Fibroblast of peridontal ligament (primary cell): ENCODE measurements at regions not wholly inside any gene's neighbourhood (a gene's known extent, or its start where the extent isn't known, plus 50 kb on each side); places are given as distances from the start of the nearest gene placed in this dataset.
"Not testable (repeated sequence)": the region's sequence is repeated elsewhere in the genome, so short reads cannot be mapped to it uniquely, and the experiment has no call there.

Experiments used
- DNase-seq: peaks from one replicate; pipeline ENCODE4 v3.0.0-alpha.2; 2010; ENCODE audit errors: extremely low read depth

DNA sequence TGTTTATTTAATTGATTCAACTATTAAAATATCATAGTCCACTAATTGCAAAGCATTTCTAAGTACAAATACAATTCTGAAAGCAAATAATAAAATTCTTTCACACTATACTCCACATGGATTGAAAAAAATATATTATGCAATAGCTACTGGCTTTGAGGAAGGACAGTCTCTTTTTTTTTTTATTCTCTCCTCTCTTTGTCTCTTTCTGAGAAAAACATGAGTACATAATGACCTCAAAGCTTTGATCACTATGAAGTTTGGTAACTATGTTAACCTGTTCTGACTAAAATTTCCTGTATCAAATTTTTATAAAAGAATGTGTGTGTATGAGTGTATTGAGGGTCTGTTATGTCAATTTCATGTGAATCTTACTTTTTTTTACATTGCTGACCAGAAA, 96.2 kb downstream of the RGS2 start:
- DNase-seq = no peak

DNA sequence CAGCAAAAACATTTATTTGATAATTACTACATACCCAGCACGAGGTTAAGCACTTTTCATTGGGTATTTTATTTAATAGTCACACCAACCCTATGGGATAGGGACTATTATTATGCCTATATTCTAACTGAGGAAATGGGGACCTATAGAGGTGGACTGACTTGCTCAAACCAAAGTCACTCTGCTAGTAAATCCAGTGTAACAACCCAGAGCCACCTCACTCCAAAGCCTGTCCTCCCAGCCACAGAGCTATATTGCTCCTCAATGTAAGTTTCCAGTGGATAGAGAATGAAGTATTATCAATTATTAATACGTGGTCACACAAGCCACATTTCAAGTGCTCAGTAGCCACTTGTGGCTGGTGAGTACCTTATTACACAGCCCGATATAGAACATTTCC, 97.5 kb downstream of the RGS2 start:
- DNase-seq = no peak

DNA sequence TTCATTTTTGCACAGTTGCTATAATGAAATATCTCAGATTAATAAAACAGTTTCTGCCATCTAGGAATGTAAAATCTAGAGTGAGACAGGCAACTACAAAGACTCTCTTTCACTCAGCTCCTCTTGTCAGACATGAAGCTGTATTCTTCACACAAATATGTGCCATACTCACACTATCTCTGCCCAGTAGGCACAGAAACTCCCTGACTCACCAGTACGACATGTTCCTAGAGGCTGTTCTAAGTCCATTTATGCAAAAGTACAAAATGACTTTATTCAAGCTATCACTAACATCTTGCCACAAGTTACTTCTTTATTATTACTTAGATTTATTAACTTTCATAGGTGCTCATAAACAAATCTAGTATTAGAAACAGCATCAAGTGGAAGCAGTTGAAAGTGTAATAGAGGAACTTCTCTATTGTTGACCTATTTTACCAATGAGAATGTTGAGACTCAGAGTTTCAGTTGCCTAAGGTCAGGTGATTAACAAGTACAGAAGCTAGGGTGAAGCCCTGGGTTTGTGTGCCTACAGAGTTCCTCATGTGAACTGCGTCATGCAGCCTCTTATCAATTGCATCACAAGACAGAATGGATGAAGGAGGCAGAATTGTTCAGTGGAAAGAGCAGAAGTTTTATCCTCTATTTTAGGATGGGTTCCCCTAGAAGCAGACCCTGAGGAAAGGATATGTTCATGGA, 98.9 kb downstream of the RGS2 start:
- DNase-seq = no peak

DNA sequence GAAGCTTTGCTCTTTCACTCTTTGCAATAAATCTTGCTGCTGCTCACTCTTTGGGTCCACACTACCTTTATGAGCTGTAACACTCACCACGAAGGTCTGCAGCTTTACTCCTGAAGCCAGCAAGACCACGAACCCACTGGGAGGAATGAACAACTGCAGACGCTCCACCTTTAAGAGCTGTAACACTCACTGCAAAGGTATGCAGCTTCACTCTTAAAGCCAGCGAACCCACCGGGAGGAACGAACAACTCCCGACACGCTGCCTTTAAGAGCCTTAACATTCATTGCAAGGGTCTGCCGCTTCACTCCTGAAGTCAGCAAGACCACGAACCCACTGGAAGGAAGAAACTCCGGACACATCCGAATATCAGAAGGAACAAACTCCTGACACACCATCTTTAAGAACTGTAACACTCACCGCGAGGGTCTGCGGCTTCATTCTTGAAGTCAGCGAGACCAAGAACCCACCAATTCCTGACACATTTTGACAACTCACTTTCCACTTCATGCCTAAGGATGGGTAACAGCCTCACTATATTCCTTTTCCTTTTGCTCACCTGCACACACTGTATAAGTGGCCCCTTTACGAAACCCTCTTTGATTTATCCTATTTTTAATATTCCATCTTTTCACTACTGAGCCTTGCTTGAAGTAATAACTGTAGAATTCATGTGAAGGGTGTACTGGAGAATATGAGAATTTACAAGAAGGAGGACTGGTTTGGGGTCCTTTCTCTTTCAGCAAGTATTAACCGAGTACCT, 103.2 kb downstream of the RGS2 start:
- DNase-seq = not testable (repeated sequence)

DNA sequence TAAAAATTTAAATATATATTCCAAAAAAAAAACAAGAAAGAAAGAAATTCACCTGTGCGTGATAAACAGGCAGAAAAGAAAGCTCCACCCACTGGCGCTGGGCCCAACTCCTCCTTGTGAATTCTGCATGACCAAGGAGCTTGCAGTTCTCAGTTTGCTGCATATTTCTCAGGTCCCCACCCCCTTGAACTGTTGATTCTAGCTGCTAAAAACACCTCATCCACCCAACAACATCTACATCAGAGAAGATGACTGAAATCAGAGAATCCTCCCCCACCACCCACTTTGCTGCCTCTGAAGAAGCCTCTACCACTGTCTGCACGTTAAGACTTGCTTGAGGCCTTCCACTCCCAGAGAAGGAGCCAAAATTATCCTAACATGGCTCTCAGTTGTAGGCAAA, 104.8 kb downstream of the RGS2 start:
- DNase-seq = no peak

DNA sequence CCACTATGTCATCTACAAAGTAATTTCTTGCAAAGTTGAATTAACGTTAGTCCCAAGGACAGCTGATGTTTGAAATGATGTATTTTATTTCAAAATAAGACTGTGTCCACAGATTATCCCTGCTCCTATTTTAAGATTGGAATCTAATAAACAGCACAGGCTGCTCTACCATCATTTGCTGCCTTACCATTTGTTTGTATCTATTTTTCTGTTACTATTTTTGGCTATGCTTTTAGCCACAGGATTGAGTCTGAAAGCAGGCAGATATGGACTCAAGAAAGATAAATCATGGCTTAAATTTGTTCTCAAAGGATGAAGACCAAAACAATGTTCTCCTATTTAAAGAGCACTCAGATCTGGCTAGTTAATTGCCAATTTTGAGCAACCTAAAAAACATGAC, 105.3 kb downstream of the RGS2 start:
- no peak for DNase-seq

DNA sequence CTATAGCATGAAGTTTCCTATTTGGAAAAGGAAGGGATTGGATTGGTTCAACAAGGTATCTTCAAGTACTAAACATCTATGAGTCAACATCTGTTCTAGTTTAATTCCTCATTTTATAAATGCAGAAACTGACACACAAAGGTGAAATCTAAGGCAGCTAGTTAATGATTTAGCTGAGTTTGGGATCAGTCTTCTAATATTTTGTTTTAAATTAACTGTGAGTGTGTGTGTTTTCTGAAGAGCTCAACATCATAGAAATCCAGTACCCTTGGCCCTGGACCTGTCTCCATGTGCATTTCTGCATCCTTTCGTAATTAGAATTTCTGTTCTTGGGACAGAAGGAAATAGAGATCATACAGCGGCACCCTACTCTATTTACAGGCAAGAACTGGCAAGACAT, 105.9 kb downstream of the RGS2 start:
- DNase-seq = no peak

DNA sequence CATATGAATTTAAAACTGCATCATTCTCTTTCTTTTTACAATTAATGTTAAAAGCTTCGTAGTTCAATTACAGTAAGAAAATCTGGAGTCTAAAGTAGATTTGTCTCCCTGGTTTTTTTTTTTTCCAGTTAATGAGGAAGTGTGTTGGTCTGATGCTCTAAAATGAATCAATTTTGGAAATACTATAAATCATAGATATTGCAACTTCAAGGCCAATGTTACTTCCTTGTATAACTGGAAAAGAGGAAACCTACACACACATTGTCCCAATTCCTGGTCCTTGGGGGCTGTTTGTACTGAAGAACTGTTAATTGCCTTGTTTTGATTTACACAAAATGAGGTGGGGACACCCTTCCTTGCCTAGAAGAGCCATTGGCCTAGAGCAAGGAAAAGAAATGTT, 107.2 kb downstream of the RGS2 start:
- DNase-seq = no peak

DNA sequence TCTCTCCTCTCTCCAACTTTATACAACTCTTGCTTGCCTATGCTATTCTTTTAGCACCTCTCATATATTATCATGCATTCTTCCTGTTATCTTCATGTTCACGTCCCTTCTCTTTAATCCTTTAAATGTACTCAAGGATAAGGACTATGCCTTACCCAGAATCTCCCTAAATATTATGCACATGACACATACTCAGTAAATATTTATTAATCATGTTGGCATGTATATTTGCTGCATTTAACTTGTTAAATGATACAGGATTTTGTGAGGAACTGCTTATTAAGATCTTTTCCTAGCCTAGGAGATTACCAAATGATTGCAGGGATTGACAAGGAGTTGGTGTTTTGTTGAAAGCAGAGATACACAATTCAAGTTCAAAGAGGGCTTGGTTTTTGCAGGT, 109.4 kb downstream of the RGS2 start:
- no peak for DNase-seq

DNA sequence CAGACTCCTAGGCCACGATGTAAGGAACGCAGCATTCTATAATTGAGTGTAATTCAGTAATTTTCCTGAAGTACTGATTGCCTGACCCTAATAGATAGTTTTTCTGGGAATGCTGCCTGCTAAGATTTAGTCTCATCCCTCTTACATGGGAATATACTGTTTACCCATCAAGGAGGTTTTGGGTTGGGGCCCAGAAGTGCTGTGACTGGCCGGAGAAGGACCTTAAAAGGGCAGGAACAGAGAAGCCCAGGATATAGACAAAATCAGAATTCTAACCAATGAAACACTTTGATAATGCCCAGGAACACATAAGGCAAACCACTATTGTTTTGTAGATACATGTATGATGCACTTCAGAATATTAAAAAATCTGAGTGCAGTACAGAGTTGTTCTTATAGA, 111.6 kb downstream of the RGS2 start:
- DNase-seq = peak; percentile 11

DNA sequence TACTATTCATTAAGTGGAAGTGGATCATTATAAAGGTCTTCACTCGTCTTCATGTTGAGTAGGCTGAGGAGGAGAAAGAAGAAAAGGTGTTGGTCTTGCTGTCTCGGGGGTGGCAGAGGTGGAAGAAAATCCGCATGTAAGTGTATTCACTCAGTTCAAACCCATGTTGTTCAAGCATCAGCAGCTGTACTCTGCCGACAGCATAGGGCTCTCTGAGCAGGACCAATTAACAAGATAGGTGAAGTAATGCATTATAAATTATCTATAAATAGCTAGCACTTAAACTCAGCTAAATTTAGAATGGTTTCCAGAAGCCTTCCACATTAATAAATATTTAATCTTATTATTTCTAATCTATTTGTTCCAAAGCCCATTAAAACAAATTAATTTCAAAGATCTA, 116.8 kb downstream of the RGS2 start:
- no peak for DNase-seq

DNA sequence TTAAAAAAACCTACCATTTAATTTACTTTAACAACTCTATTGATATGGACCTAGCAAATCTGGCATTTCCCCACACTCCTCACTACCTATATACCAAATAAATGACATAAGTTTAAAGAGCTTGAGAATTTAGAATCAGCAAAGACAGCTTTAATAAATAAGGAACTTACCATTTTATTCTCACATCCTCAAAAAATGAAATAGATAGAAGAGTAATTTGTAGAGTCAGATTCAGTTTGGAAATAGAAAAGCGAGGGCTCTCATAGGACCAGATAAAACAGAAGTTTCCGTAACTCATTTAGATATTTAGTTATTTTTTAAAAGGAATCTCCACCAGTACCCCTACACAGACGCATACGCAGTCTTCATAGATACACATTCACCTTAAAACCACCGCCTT, 117.9 kb downstream of the RGS2 start:
- no peak for DNase-seq

DNA sequence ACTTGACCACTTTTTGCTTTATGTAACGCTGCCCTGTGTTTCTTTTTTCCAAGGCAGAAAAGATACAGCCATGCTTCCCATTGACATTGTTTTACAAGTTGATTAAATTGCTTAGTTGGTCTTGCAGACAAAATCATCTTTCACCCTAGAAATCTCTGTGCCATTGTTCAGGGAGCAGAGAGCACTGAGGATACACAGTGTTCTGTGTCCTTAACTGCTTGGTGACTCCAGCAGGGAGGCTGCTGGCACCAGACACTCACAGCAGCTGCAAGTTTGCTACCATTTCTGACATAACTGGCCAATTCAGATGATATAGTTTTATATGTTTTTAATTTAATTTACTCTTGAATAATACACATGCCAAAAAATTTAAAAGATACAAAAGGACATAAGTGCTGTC, 118.7 kb downstream of the RGS2 start:
- no peak for DNase-seq

DNA sequence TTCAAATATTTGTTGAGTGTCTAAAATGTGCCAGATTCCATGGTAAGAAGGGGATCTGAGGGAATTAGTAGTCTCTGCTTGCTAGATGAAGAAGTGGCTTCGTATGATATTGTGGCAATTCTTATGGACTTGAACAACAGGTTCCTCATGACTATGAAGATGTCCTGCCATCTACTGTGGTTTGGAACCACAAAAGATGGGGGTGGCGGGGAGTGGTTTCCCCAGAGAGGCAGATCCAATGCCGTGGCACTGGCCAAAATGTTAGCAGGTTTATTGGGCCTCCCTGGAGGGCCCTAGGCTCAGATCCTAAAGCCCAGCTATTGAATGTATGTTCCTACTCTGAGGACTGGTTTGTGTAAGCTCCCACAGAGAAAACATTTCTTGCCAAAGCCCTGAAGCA, 120.8 kb downstream of the RGS2 start:
- DNase-seq = no peak

DNA sequence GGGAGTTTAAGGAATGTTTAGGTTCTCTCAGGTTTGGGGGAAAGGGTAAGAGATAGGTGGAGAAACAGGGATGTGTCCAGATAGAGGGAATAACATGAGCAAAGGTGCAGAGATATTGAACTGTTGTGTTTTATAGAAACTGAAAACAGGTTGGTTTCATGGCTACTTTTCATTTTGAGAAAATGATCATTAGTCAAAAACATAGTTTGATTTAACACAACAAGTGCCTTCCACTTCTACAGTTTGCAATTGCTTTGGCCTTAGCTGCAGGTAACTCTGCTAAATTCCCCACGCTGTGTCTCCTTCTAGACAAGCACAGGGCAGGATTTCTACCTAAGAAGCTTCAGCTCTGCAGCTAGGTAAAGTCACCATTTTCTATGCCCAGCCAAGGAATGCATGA, 124.9 kb downstream of the RGS2 start:
- DNase-seq = no peak

DNA sequence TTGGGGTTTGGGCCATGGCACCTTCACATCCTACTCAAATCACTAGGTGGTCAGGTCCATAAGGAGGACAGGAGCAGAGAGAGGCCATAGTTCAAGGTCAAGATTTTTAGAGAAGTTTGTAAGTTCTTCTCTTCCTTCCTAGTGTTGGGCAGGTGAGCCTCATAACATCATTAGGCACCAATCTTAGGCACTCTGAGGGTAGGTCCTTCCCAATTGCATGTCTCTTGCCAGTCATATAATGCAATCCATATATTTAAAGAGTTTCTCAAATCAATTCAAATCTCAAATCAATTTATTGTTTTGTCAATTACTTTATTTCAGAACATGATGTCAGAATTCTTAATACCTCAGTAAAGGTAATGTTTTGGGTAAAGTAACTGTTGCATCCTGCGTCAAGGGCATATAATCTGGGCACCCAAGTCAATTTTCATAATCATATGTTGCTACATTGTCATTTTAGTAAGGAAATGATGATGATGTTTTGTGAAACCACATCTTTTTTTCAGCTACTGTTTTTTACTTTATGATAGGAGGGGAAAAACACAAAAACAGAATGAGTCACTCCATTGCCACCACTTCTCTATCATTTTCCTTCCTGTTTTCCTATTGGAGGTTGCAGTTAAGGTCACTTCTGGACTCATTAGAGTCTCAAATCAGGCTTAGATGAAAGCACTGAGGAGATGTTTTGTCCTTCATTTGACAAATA, 122.7 kb downstream of the UCHL5 start:
- DNase-seq = no peak

DNA sequence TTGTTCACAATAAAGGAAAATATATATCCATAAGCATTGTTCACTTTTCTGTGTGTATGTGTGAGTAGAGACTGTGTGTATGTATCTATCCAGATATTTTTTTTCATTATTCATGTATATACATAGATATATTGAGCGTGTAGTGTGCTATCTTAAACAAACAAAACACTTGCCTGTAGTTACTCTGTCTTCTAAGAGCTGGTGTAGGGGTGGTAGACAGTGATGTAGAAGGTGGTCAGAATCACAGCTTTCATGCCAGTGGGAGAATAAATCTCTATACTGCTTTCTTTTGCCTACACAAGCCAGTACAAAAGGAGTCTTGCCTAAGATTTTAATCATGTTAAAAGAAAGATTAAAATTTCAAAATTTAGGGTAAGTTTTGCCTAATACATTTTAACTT, 122.0 kb downstream of the UCHL5 start:
- DNase-seq = no peak

DNA sequence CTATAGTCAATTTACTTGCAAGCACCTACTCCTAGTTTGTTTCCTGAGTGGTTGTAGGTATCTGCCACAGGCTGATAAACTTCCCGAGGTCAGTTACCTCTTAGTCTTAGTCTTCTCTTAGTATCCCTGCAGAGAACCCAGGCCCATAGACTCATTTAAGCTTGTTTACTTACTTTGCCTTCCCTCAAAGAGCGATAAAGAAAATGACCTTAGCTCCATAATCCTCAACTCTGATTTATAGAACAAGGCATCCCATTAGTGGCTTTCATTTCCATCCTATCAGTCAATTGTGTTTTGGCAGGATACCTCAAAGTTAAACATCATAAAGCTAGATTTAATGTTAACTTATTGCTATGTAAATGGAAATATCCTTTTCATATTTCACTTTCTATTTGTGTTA, 119.7 kb downstream of the UCHL5 start:
- DNase-seq = no peak

DNA sequence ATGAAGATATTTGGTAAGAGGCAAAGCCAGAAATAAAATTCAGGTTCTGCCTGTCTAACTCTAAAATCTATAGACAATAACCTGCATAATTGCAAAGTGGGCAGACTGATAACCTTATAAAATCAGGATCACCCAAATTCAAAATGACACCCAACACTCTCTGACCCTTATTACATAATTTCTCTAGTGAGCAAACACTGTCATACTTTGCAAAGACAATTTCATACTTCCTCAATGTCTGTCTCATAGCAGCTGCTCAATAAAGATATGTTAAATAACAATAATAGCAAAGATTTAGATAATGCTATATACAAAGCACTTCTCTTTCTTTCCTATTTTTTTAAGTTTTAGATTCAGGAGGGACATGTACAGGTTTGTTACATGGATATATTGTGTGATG, 118.5 kb downstream of the UCHL5 start:
- DNase-seq = no peak

DNA sequence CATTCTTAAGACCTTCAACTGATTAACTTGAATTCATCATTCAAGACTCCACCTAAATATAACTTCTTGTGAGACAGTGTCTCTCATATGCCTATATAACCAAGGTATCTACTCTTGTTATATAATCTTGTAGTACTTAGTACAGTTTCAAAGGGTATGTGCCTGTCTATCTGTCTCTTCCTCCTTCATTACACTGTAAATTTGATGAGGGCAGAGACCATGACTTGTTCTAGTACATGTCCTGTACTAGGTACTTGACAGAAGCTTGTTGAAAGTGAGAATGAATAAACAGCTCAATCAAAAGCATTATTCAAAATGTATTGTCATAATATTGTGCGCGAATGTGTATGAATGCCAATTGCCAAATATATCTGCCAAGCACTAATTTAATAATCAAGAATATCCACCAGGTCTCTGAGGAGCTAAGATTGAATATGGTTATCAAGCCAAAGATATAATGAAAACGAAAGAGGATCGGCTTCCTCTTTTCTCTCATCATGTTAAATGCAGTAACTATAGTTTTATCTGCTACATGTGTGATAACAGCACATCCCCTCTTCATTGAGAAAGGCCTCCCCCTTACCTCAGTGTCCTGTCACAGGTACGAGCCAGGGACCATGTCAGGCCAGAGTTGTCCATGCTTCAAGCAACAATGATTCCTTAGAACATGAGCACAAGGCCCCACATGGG, 117.3 kb downstream of the UCHL5 start:
- no peak for DNase-seq

DNA sequence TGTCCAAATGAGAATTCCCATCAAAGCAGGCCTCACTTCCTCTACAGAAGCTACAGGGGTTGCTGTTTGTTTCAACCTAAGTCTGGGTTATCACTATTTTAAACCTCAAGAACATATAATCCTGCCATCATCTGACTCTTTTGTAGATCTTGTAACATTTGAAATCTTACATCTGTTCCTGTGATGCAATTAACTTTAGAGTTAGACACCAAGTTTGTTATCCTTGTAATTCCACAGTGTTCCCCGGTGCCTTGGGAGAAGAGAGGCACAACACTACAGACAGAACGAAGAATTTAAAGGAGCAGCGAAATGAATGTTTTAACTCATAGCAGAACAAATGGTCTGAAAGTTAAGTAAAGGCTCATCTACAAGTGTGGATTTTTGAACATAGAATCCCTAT, 116.1 kb downstream of the UCHL5 start:
- DNase-seq = peak; percentile 17

DNA sequence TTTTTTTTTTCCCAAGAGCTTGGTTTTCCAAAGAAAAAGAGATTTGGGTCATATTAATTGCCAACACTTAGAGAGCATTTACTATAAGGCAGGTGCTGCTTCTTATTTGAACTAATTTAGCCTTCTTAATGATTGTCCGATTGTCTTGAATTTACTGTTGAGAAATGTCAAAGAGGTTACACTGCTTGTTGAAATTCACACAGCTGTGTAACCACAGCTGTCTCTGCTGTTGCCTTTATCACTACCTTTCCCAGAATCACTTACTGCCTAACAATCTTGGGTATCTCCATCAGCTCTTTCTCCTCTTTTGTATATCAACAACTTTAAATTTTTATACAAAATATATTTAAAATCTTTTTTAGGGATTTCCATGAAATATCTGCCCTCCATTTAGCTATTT, 115.6 kb downstream of the UCHL5 start:
- DNase-seq = no peak
